ENCODE measurements at regions not wholly inside any gene's neighbourhood (a gene's known extent, or its start where the extent isn't known, plus 50 kb on each side); places are given as distances from the start of the nearest gene placed in this dataset.
A peak's percentile ranks its signal among the peaks of the same experiment; 100 is the strongest.

DNA sequence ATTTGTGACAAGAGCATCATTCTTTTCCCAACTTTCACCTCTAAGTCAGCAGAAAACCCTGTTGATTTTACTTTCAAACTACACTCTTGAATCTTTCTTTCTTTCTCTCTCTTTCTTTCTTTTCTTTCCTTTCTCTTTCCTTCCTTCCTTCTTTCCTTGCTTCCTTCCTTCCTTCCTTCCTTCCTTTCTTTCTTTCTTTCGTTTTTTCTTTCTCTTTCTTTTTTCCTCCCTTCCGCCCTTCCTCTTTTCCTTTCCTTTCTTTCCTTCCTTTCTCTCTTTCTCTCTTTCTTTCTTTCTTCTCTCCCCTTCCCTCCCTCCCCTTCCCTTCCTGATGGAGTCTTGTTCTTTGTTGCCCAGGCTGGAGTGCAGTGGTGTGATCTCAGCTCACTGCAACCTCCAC, 649.5 kb downstream of the PLCL1 start:
- Histone ChIP-seq H3K4me3 (ENCODE audit: insufficient read depth, low read length) (no peak overlapping the region), H3K27me3 (ENCODE audit: insufficient read depth, low read length) (no peaks in the 10 kb centered on the region), H4K20me1 (ENCODE audit: insufficient read depth, low read length) (no peaks in the 10 kb centered on the region), H2AFZ (ENCODE audit: low read length) (no peak overlapping the region), H3K79me2 (ENCODE audit: insufficient read depth, low read length) (no peaks in the 10 kb centered on the region), H3K4me2 (ENCODE audit: insufficient read depth, low read length) (no peak overlapping the region), H3K4me1 (ENCODE audit: insufficient read depth, low read length) (no peaks in the 10 kb centered on the region), H3K27ac (ENCODE audit: low read depth, low read length) (no peak overlapping the region), H3K36me3 (ENCODE audit: insufficient read depth, low read length) (no peaks in the 10 kb centered on the region), H3K9me3 (ENCODE audit: low read depth, low read length) (no peaks in the 10 kb centered on the region)
- TF ChIP-seq, protein P1, sequence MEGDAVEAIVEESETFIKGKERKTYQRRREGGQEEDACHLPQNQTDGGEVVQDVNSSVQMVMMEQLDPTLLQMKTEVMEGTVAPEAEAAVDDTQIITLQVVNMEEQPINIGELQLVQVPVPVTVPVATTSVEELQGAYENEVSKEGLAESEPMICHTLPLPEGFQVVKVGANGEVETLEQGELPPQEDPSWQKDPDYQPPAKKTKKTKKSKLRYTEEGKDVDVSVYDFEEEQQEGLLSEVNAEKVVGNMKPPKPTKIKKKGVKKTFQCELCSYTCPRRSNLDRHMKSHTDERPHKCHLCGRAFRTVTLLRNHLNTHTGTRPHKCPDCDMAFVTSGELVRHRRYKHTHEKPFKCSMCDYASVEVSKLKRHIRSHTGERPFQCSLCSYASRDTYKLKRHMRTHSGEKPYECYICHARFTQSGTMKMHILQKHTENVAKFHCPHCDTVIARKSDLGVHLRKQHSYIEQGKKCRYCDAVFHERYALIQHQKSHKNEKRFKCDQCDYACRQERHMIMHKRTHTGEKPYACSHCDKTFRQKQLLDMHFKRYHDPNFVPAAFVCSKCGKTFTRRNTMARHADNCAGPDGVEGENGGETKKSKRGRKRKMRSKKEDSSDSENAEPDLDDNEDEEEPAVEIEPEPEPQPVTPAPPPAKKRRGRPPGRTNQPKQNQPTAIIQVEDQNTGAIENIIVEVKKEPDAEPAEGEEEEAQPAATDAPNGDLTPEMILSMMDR (IDR thresholded peaks at IDR 0.05; ENCODE audit: extremely low read depth, low read depth, low read length): no peak
- no peak for DNase-seq (ENCODE audit: insufficient read length, low spot score, missing footprints)

DNA sequence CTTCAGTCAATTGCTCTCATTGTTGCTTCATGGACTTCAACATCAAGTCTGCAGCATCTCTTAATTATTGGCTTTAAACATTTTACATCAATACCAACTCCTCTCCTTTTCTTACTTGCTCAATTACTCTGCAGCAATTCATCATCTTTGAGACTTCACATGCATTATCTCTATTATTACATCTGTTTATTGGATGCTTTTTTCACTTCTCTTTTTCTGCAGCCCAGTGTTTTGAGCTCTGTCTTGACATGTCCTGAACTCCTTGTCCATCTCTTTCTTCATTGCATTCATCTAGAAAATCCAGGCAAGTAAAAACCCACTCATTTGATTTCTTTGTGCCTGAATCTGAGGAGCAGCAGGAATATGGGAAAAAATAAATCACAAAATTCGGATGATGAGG, 647.9 kb downstream of the PLCL1 start:
- no peak for DNase-seq (ENCODE audit: insufficient read length, low spot score, missing footprints)
- no peaks in the 10 kb centered on the region for H3K9me3 ChIP-seq (ENCODE audit: low read depth, low read length)
- TF ChIP-seq, protein P1 (IDR thresholded peaks at IDR 0.05; ENCODE audit: extremely low read depth, low read depth, low read length): no peak
- no peaks in the 10 kb centered on the region for H3K79me2 ChIP-seq (ENCODE audit: insufficient read depth, low read length)
- no peaks in the 10 kb centered on the region for H3K4me1 ChIP-seq (ENCODE audit: insufficient read depth, low read length)
- no peaks in the 10 kb centered on the region for H3K27me3 ChIP-seq (ENCODE audit: insufficient read depth, low read length)
- no peak overlapping the region for H2AFZ ChIP-seq (ENCODE audit: low read length)
- no peak overlapping the region for H3K4me3 ChIP-seq (ENCODE audit: insufficient read depth, low read length)
- H3K36me3 ChIP-seq (ENCODE audit: insufficient read depth, low read length): no peaks in the 10 kb centered on the region
- H3K27ac ChIP-seq (ENCODE audit: low read depth, low read length): no peak overlapping the region
- no peak overlapping the region for H3K4me2 ChIP-seq (ENCODE audit: insufficient read depth, low read length)
- H4K20me1 ChIP-seq (ENCODE audit: insufficient read depth, low read length): no peaks in the 10 kb centered on the region

DNA sequence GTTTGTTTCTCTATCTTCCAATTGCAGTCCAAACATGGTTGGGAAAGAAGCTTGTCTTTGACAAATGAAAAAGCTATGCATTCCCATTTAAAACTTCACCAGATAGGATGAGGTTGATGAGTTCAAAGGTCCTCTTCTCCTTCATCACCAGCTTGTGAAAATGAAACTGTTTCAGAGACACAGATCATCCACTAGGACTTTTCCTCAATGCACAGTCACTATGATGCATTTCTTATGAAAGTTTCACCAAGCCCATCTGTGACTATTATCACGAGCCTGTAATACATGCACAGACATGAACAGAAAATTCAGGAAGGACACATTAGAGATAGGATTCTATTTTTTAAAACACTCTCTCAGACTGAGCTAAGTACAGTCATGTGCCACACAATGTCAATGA, 644.4 kb downstream of the PLCL1 start:
- H3K4me1 ChIP-seq (ENCODE audit: insufficient read depth, low read length): no peaks in the 10 kb centered on the region
- H3K9me3 ChIP-seq (ENCODE audit: low read depth, low read length): no peaks in the 10 kb centered on the region
- TF ChIP-seq, protein P1 (IDR thresholded peaks at IDR 0.05; ENCODE audit: extremely low read depth, low read depth, low read length): no peak
- H3K79me2 ChIP-seq (ENCODE audit: insufficient read depth, low read length): no peaks in the 10 kb centered on the region
- no peak for DNase-seq (ENCODE audit: insufficient read length, low spot score, missing footprints)
- H3K4me2 ChIP-seq (ENCODE audit: insufficient read depth, low read length): no peak overlapping the region
- H2AFZ ChIP-seq (ENCODE audit: low read length): peak overlapping the region; percentile 76
- no peak overlapping the region for H3K4me3 ChIP-seq (ENCODE audit: insufficient read depth, low read length)
- no peak overlapping the region for H3K27ac ChIP-seq (ENCODE audit: low read depth, low read length)
- no peaks in the 10 kb centered on the region for H3K36me3 ChIP-seq (ENCODE audit: insufficient read depth, low read length)
- H4K20me1 ChIP-seq (ENCODE audit: insufficient read depth, low read length): no peaks in the 10 kb centered on the region
- no peaks in the 10 kb centered on the region for H3K27me3 ChIP-seq (ENCODE audit: insufficient read depth, low read length)

DNA sequence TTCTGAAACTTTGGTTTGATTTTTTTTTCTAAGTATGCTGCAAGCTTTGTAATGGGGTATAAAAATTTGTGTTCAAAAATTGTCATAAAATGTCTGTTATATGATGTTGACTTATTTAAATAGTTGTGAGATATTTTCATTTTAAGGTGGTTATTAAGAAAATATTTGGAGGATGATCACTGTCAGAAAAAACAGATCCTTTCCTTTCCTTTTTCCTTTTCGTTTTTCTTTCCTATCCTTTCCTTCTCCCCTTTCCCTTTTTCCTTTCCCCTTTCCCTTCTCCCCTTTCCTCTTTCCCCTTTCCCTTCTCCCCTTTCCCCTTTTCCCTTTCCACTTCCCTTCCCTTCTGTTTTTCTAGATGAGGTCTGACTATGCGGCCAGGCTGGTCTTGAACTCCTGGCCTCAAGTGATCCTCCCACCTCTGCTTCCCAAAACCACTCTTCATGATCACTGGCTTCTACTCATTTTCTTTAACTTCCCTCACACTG, 640.5 kb downstream of the PLCL1 start:
- Histone ChIP-seq H3K27ac (ENCODE audit: low read depth, low read length) (no peak overlapping the region), H3K4me2 (ENCODE audit: insufficient read depth, low read length) (no peak overlapping the region), H3K4me3 (ENCODE audit: insufficient read depth, low read length) (no peak overlapping the region), H3K27me3 (ENCODE audit: insufficient read depth, low read length) (no peaks in the 10 kb centered on the region), H3K4me1 (ENCODE audit: insufficient read depth, low read length) (peaks cover 12% of the 10 kb centered on the region), H2AFZ (ENCODE audit: low read length) (no peak overlapping the region), H3K36me3 (ENCODE audit: insufficient read depth, low read length) (no peaks in the 10 kb centered on the region), H3K9me3 (ENCODE audit: low read depth, low read length) (no peaks in the 10 kb centered on the region), H3K79me2 (ENCODE audit: insufficient read depth, low read length) (no peaks in the 10 kb centered on the region), H4K20me1 (ENCODE audit: insufficient read depth, low read length) (no peaks in the 10 kb centered on the region)
- TF ChIP-seq, protein P1 (IDR thresholded peaks at IDR 0.05; ENCODE audit: extremely low read depth, low read depth, low read length): no peak
- DNase-seq (ENCODE audit: insufficient read length, low spot score, missing footprints): no peak
